HG03571 (cell line): ENCODE measurements at regions not wholly inside any gene's neighbourhood (a gene's known extent, or its start where the extent isn't known, plus 50 kb on each side); places are given as distances from the start of the nearest gene placed in this dataset.
"Not testable (repeated sequence)": the region's sequence is repeated elsewhere in the genome, so short reads cannot be mapped to it uniquely, and the experiment has no call there.

Experiments
- ATAC-seq: cut with Tn5 transposase; IDR thresholded peaks from one replicate; pipeline ENCODE4 v1.9.1; 2021; ENCODE audit not compliant: unreplicated experiment

GRCh38 chr22:34422948-34423347 is 502.7 kb upstream of the LARGE1 start:
- ATAC-seq: not testable (repeated sequence)

- ATAC-seq: no peak
These were observed 507.2 kb upstream of the LARGE1 start for GRCh38 chr22:34427436-34427835.

GRCh38 chr22:34427841-34428240 is 507.6 kb upstream of the LARGE1 start:
- ATAC-seq: no peak

GRCh38 chr22:34429314-34429713 is 509.0 kb upstream of the LARGE1 start:
- ATAC-seq: no peak

- ATAC-seq: no peak
These were observed 510.1 kb upstream of the LARGE1 start for GRCh38 chr22:34430386-34430785.

- ATAC-seq: no peak
These were observed 514.1 kb upstream of the LARGE1 start for GRCh38 chr22:34434371-34434770.

- ATAC-seq: no peak
These were observed 516.9 kb upstream of the LARGE1 start for GRCh38 chr22:34437140-34437539.

GRCh38 chr22:34454598-34454997 is 534.3 kb upstream of the LARGE1 start:
- no peak for ATAC-seq

- ATAC-seq: no peak
These were observed 542.5 kb upstream of the LARGE1 start for GRCh38 chr22:34462795-34463194.

GRCh38 chr22:34475886-34476285 is 555.6 kb upstream of the LARGE1 start:
- no peak for ATAC-seq

GRCh38 chr22:34476762-34477161 is 556.5 kb upstream of the LARGE1 start:
- no peak for ATAC-seq

- ATAC-seq: no peak
These were observed 560.8 kb upstream of the LARGE1 start for GRCh38 chr22:34481090-34481489.

GRCh38 chr22:34486381-34486780 is 566.1 kb upstream of the LARGE1 start:
- no peak for ATAC-seq

GRCh38 chr22:34489861-34490260 is 569.6 kb upstream of the LARGE1 start:
- no peak for ATAC-seq

- ATAC-seq: no peak
These were observed 570.6 kb upstream of the LARGE1 start for GRCh38 chr22:34490886-34491285.

GRCh38 chr22:34493486-34493885 is 572.5 kb upstream of the ISX start:
- ATAC-seq: no peak

- no peak for ATAC-seq
These were observed 564.5 kb upstream of the ISX start for GRCh38 chr22:34501366-34501965.

- ATAC-seq: no peak
These were observed 563.1 kb upstream of the ISX start for GRCh38 chr22:34502821-34503220.

- ATAC-seq: no peak
These were observed 557.2 kb upstream of the ISX start for GRCh38 chr22:34508797-34509196.

- ATAC-seq: no peak
These were observed 539.3 kb upstream of the ISX start for GRCh38 chr22:34526681-34527080.

GRCh38 chr22:34534101-34534500 is 531.9 kb upstream of the ISX start:
- ATAC-seq: no peak

- ATAC-seq: no peak
These were observed 498.6 kb upstream of the ISX start for GRCh38 chr22:34567367-34567766.

- no peak for ATAC-seq
These were observed 495.6 kb upstream of the ISX start for GRCh38 chr22:34570408-34570807.
